NAMALWA (cell line): ENCODE measurements at regions not wholly inside any gene's neighbourhood (a gene's known extent, or its start where the extent isn't known, plus 50 kb on each side); places are given as distances from the start of the nearest gene placed in this dataset.

Experiments used
- DNase-seq: peaks from one replicate; pipeline ENCODE4 v3.0.0-alpha.2; 2015; ENCODE audit warnings: low spot score

- no peak for DNase-seq
These were observed 107.7 kb upstream of the POU2AF2 start for GRCh38 chr11:111137846-111138245.

GRCh38 chr11:111135778-111136570, 109.6 kb upstream of the POU2AF2 start:
- no peak for DNase-seq

- DNase-seq = no peak
These were observed 110.4 kb upstream of the POU2AF2 start for GRCh38 chr11:111135101-111135500.

- no peak for DNase-seq
These were observed 117.3 kb upstream of the POU2AF2 start for GRCh38 chr11:111128076-111128870.

GRCh38 chr11:111124724-111125123, 120.8 kb upstream of the POU2AF2 start:
- DNase-seq = no peak

- no peak for DNase-seq
These were observed 121.8 kb upstream of the POU2AF2 start for GRCh38 chr11:111123463-111124398.

- DNase-seq = no peak
These were observed 124.7 kb upstream of the POU2AF2 start for GRCh38 chr11:111120696-111121302.

- DNase-seq = no peak
These were observed 125.4 kb upstream of the POU2AF2 start for GRCh38 chr11:111120161-111120560.

- no peak for DNase-seq
These were observed 125.8 kb upstream of the POU2AF2 start for GRCh38 chr11:111119751-111120150.

GRCh38 chr11:111115890-111116289, 129.6 kb upstream of the POU2AF2 start:
- DNase-seq = no peak

- DNase-seq = no peak
These were observed 131.4 kb upstream of the POU2AF2 start for GRCh38 chr11:111114091-111114490.

GRCh38 chr11:111112614-111113013, 132.9 kb upstream of the POU2AF2 start:
- DNase-seq = no peak

GRCh38 chr11:111107501-111107900, 138.0 kb upstream of the POU2AF2 start:
- DNase-seq = no peak

GRCh38 chr11:111106641-111107040, 138.9 kb upstream of the POU2AF2 start:
- no peak for DNase-seq

GRCh38 chr11:111105566-111105965, 140.0 kb upstream of the POU2AF2 start:
- no peak for DNase-seq

GRCh38 chr11:111104185-111104584, 141.3 kb upstream of the POU2AF2 start:
- DNase-seq = no peak

GRCh38 chr11:111101881-111102280, 143.6 kb upstream of the POU2AF2 start:
- DNase-seq = no peak

GRCh38 chr11:111099028-111099713, 146.4 kb upstream of the POU2AF2 start:
- DNase-seq = no peak

GRCh38 chr11:111098091-111098490, 147.4 kb upstream of the POU2AF2 start:
- no peak for DNase-seq

GRCh38 chr11:111097191-111097590, 148.3 kb upstream of the POU2AF2 start:
- peak; percentile 80 for DNase-seq

GRCh38 chr11:111095327-111095726, 150.2 kb upstream of the POU2AF2 start:
- DNase-seq = no peak
